Mesendoderm (in vitro differentiated cells): ENCODE measurements at regions not wholly inside any gene's neighbourhood (a gene's known extent, or its start where the extent isn't known, plus 50 kb on each side); places are given as distances from the start of the nearest gene placed in this dataset.
A peak's percentile ranks its signal among the peaks of the same experiment; 100 is the strongest.

Experiments
- DNase-seq: peaks from one replicate; pipeline ENCODE4 v3.0.0; 2013
- H2AK5ac ChIP-seq: 2 replicates; pipeline ENCODE4 v1.6.1; 2013; ENCODE audit warnings: low read length, inconsistent platforms
- H2BK120ac ChIP-seq: 2 replicates; pipeline ENCODE4 v1.6.1; 2013; ENCODE audit warnings: low read depth, mild to moderate bottlenecking, low read length, moderate library complexity, mixed read lengths
- H2BK15ac ChIP-seq: replicated peaks from 2 replicates; pipeline ENCODE4 v1.6.1; 2013; ENCODE audit warnings: low read depth, mild to moderate bottlenecking, moderate library complexity
- H2BK5ac ChIP-seq: 2 replicates; pipeline ENCODE4 v1.6.1; 2013; ENCODE audit warnings: low read length, inconsistent platforms
- H3K18ac ChIP-seq: 2 replicates; pipeline ENCODE4 v1.6.1; 2013; ENCODE audit warnings: mild to moderate bottlenecking, low read length, mixed read lengths
- H3K23ac ChIP-seq: one replicate; pipeline ENCODE4 v1.6.1; 2013; ENCODE audit warnings: low read length
- H3K27ac ChIP-seq: 2 replicates; pipeline ENCODE4 v1.5.1; 2013; ENCODE audit warnings: low read depth, mild to moderate bottlenecking, inconsistent platforms, low read length, moderate library complexity
- H3K27me3 ChIP-seq: 2 replicates; pipeline ENCODE4 v1.6.1; 2013; ENCODE audit warnings: low read length, control low read depth, mild to moderate bottlenecking, inconsistent platforms; ENCODE audit not compliant: insufficient read depth, poor library complexity
- H3K36me3 ChIP-seq: 2 replicates; pipeline ENCODE4 v1.6.1; 2013; ENCODE audit warnings: low read length, inconsistent platforms; ENCODE audit not compliant: control insufficient read depth, insufficient read depth
- H3K4ac ChIP-seq: one replicate; pipeline ENCODE4 v1.6.1; 2013; ENCODE audit warnings: low read depth, mild to moderate bottlenecking, low read length, moderate library complexity
- H3K4me1 ChIP-seq: 2 replicates; pipeline ENCODE4 v1.6.1; 2013; ENCODE audit warnings: low read depth, low read length, inconsistent platforms; ENCODE audit not compliant: control insufficient read depth
- H3K4me2 ChIP-seq: 2 replicates; pipeline ENCODE4 v1.6.1; 2013; ENCODE audit warnings: low read length
- H3K4me3 ChIP-seq: 2 replicates; pipeline ENCODE4 v1.5.1; 2013; ENCODE audit warnings: mild to moderate bottlenecking, low read length
- H3K56ac ChIP-seq: one replicate; pipeline ENCODE4 v1.6.1; 2013; ENCODE audit warnings: low read length
- H3K79me1 ChIP-seq: 2 replicates; pipeline ENCODE4 v1.6.1; 2013; ENCODE audit warnings: low read length, inconsistent platforms
- H3K79me2 ChIP-seq: 2 replicates; pipeline ENCODE4 v1.6.1; 2013; ENCODE audit warnings: mild to moderate bottlenecking, low read length; ENCODE audit not compliant: control insufficient read depth, insufficient read depth
- H3K9ac ChIP-seq: 2 replicates; pipeline ENCODE4 v1.6.1; 2013; ENCODE audit warnings: low read length, inconsistent platforms
- H4K5ac ChIP-seq: one replicate; pipeline ENCODE4 v1.6.1; 2013; ENCODE audit warnings: low read length
- H4K8ac ChIP-seq: one replicate; pipeline ENCODE4 v1.6.1; 2013; ENCODE audit warnings: low read depth, mild to moderate bottlenecking, control low read depth, low read length, moderate library complexity
- WGBS: extraction: QIAGEN DNeasy Blood & Tissue Kit; methylation state at CpG from one replicate; pipeline ENCODE4 v1.1.7; 2013; ENCODE audit warnings: low lambda C conversion rate, missing lambda C conversion rate; ENCODE audit not compliant: insufficient coverage; ENCODE audit errors: extremely low coverage; 5-methylcytosine and 5-hydroxymethylcytosine counted together

DNA sequence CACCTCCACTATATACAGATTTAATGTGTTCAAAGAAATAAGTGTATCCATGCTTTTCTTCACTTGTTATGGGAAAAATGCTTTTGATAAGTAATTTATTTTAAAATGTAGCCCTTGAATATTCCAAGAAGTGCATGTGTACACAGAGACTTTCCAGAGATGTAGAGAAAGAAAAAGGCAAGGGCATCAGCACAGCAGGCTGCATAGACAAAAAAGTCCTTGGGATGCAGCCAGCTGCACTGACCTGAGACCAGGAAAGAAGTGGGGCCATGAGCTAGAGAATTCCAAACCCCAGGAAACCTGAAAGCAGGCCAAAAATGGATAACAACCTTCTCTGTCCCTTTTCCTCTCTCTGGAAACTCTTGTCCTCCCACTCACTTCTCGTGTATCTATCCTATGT, 51.6 kb upstream of the PRDM8 start:
- WGBS, result no CpG with 5 or more reads among the region's 1 CpG
- Histone ChIP-seq H4K5ac (no peak overlapping the region), H3K27me3 (no peaks in the 10 kb centered on the region), H3K36me3 (no peaks in the 10 kb centered on the region), H3K9ac (no peak overlapping the region), H3K4me1 (no peaks in the 10 kb centered on the region), H2BK5ac (no peak overlapping the region), H3K23ac (no peak overlapping the region), H3K4me3 (no peak overlapping the region), H2AK5ac (no peak overlapping the region), H3K79me1 (no peaks in the 10 kb centered on the region), H3K4ac (no peak overlapping the region), H3K18ac (no peak overlapping the region), H3K56ac (no peak overlapping the region), H3K79me2 (no peaks in the 10 kb centered on the region), H3K4me2 (no peak overlapping the region), H4K8ac (no peak overlapping the region), H3K27ac (no peak overlapping the region), H2BK15ac (no peak overlapping the region), H2BK120ac (no peak overlapping the region)
- DNase-seq, result no peak

DNA sequence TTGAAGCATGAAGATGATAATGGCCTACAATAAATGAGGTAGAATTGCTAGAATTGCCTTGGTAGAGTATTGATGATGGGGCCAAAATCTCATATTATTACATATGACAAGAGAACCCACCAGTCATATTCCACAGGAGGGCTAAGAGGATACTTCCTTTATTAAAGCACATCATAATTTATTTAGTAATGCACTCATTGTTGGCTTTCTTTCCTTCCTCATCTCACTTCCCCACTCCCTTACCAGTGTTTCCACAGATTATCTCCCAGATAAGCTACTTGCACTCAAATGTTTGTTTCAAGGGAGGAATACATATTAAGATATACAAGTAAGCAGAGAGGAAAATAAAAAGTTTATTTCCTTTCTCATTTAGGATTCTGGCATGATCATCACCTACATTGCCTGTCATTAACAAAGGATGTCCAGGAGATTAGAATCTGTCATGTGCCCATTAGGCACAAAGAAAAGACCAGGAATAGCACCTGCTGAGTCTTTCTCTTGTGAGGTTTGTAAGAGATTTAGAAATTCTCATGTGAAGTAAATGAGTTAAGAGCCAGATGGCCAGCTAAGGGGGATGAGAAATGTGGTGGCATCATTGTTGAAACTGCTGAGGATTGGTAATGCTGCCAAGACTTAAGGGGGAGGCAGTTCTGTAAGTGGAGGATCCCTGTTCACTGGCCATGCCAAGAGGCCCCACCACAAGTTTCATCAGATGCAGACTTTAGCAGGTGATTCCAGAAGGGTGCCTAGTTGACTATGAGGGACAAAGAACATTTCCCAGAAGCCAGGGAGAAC, 52.4 kb upstream of the PRDM8 start:
- no peaks in the 10 kb centered on the region for H3K36me3 ChIP-seq
- H3K27me3 ChIP-seq, result no peaks in the 10 kb centered on the region
- H3K18ac ChIP-seq, result no peak overlapping the region

DNA sequence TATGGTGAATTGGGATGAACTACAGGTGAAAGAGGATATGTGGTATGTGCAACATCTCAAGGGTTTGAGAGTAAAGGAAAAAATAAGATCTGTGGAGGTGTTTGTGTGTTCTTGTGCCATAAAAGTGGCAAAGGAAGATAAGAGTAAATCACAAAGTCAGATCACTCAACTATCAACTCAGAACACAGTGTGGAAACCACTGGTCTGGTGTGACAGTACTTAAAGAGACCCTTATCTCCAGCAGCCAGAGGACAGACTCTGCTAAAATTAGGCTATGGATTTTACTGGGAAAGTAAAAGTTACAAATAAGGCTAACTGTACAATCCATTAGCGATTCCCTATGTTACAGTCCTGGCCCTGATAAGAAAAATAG, 54.0 kb upstream of the PRDM8 start:
- H4K5ac ChIP-seq, result no peak overlapping the region
- H3K56ac ChIP-seq, result no peak overlapping the region
- H3K79me2 ChIP-seq, result no peaks in the 10 kb centered on the region
- no peak overlapping the region for H3K4ac ChIP-seq
- H3K4me1 ChIP-seq, result no peaks in the 10 kb centered on the region
- no peak overlapping the region for H3K18ac ChIP-seq
- no peaks in the 10 kb centered on the region for H3K36me3 ChIP-seq
- no peak overlapping the region for H4K8ac ChIP-seq
- H3K27me3 ChIP-seq, result no peaks in the 10 kb centered on the region
- H3K4me3 ChIP-seq, result no peak overlapping the region
- H2BK5ac ChIP-seq, result no peak overlapping the region
- no peak overlapping the region for H3K23ac ChIP-seq
- whole genome bisulfite sequencing, result no CpG with 5 or more reads among the region's 1 CpG
- no peak overlapping the region for H3K4me2 ChIP-seq
- no peak overlapping the region for H2BK15ac ChIP-seq
- DNase-seq, result peak; percentile 12
- no peak overlapping the region for H2AK5ac ChIP-seq
- H3K9ac ChIP-seq, result no peak overlapping the region
- H3K79me1 ChIP-seq, result no peaks in the 10 kb centered on the region
- no peak overlapping the region for H2BK120ac ChIP-seq
- no peak overlapping the region for H3K27ac ChIP-seq

More for the DNA sequence above, 52.4 kb upstream of the PRDM8 start:
- H3K27ac ChIP-seq, result no peak overlapping the region
- H3K4me3 ChIP-seq, result no peak overlapping the region
- DNase-seq, result no peak
- H3K79me1 ChIP-seq, result no peaks in the 10 kb centered on the region
- H3K79me2 ChIP-seq, result no peaks in the 10 kb centered on the region
- no peak overlapping the region for H4K8ac ChIP-seq
- no peak overlapping the region for H3K56ac ChIP-seq
- H2BK120ac ChIP-seq, result no peak overlapping the region
- no peak overlapping the region for H3K4me2 ChIP-seq
- no peak overlapping the region for H3K23ac ChIP-seq
- H2BK5ac ChIP-seq, result no peak overlapping the region
- no peak overlapping the region for H3K4ac ChIP-seq
- no peak overlapping the region for H3K9ac ChIP-seq
- H2AK5ac ChIP-seq, result no peak overlapping the region
- no peaks in the 10 kb centered on the region for H3K4me1 ChIP-seq
- H2BK15ac ChIP-seq, result no peak overlapping the region
- H4K5ac ChIP-seq, result no peak overlapping the region

DNA sequence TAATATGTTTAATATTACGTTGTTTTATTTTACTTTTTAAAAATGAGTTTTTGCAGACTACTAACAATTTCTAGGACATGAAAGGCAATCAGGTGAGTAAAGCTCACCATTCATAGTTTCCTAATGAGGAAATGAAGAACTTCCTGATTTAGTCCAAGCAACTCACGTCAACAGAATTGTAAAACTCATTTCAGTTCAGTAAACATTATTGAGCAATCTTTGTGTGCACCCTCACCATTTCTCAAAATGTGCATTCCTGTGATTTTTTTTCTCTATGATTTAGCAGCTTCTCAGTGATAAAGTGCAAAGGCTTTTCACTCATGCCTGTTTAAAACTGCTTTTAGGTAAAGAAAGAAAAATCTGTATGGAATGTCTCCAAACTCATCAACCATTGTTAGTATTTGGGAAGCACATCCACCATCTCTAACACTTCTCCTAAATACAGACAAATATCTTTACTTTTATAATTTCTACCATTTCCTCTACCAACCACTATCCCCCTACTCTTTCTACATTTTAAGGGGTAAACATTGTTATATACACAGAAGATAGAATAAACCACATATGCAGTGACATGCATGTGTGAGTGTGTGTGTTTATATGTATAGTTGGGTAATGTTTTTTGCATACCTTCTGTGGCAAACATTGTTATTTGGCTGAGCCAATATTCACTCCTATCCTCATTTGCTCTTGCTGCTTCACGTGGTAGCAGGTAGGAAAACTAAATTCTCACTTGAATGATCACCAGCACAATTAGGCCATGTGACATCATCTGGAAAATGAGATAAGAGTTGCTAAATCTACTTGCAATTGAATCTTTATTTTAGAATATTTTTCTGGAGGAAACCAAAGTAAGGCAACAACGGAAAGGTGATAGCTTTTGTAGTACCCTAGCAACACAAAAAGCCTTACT, 54.7 kb upstream of the PRDM8 start:
- Histone ChIP-seq H3K4me1 (no peaks in the 10 kb centered on the region), H3K36me3 (no peaks in the 10 kb centered on the region), H3K23ac (no peak overlapping the region), H3K18ac (no peak overlapping the region), H2BK120ac (no peak overlapping the region), H4K8ac (no peak overlapping the region), H3K4me2 (no peak overlapping the region), H3K27ac (no peak overlapping the region), H3K4me3 (no peak overlapping the region), H4K5ac (no peak overlapping the region), H3K79me2 (no peaks in the 10 kb centered on the region), H3K4ac (no peak overlapping the region), H2AK5ac (no peak overlapping the region), H3K27me3 (no peaks in the 10 kb centered on the region), H2BK5ac (no peak overlapping the region), H3K9ac (no peak overlapping the region), H3K56ac (no peak overlapping the region), H3K79me1 (no peaks in the 10 kb centered on the region), H2BK15ac (no peak overlapping the region)
- WGBS, result no CpG with 5 or more reads among the region's 4 CpGs
- no peak for DNase-seq

DNA sequence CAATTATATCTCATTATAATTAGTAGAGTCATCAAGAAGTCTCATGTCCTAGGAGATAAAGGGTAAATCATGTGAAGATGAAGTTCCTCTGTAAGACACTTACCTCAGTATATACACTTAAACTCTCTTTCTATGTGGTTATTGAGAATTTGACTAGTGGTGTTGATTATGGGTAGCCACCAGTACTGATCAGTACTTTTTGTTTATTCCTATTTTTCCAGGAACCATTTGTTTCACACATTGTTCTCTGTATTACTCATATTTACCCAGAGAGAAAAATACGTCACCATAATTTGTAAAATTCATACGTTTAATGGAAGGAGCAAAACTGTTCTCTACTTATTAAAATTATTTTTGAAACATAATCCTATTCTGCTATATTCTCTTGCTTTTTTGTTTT, 55.8 kb upstream of the PRDM8 start:
- Histone ChIP-seq H3K79me1 (no peaks in the 10 kb centered on the region), H3K36me3 (no peaks in the 10 kb centered on the region), H3K23ac (no peak overlapping the region), H3K4me2 (no peak overlapping the region), H3K9ac (no peak overlapping the region), H4K5ac (no peak overlapping the region), H3K27ac (no peak overlapping the region), H4K8ac (no peak overlapping the region), H3K4me1 (no peaks in the 10 kb centered on the region), H3K27me3 (no peaks in the 10 kb centered on the region), H3K79me2 (no peaks in the 10 kb centered on the region), H3K56ac (no peak overlapping the region), H3K4ac (no peak overlapping the region), H2BK120ac (no peak overlapping the region), H3K18ac (no peak overlapping the region), H2BK5ac (no peak overlapping the region), H3K4me3 (no peak overlapping the region), H2BK15ac (no peak overlapping the region), H2AK5ac (no peak overlapping the region)
- no peak for DNase-seq
- WGBS, result no CpG with 5 or more reads among the region's 2 CpGs
